ENCODE measurements at regions not wholly inside any gene's neighbourhood (a gene's known extent, or its start where the extent isn't known, plus 50 kb on each side); places are given as distances from the start of the nearest gene placed in this dataset.

DNA sequence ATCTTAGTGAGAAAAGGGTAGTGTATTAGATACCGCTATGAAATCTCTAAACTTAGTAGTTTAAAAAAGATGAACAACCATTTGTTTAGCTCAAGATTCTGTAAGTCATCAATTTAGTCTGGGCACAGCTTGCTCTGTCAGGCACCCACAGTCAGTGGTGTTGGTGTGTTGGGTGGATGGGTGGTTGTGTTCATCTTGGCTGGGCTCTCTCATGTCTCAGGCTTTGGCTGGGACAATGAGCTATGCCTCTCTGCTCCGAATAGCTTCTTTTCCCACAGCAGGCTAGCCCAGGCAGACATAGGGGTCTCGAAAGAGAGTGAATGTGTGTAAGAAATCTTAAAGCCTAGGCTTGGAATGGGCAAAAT, 127.0 kb upstream of the GATB start:
- no peaks in the 10 kb centered on the region for H3K4me1 ChIP-seq (ENCODE audit: control insufficient read depth in 1 of 2, insufficient read depth in 2 of 2, low read length in 2 of 2)
- no peak for ATAC-seq
- H3K4me2 ChIP-seq (ENCODE audit: low read length): no peak overlapping the region
- 0 out of 2 replicates have a peak, but pooled peaks cover 3% of the 10 kb centered on the region for H3K27me3 ChIP-seq (ENCODE audit: insufficient read depth, low read length)
- intact Hi-C loops (cut with micrococcal nuclease): no loop called here
- TF ChIP-seq ZBTB33 (IDR thresholded peaks at IDR 0.05; ENCODE audit: extremely low read depth, insufficient replicate concordance, low read length): no peak
- TF ChIP-seq EZH2phosphoT487 (IDR thresholded peaks at IDR 0.05; ENCODE audit: borderline replicate concordance): no peak
- no peak for TF ChIP-seq REST (IDR thresholded peaks at IDR 0.05; ENCODE audit: low read depth)
- TF ChIP-seq SRF (IDR thresholded peaks at IDR 0.05; ENCODE audit: low read depth): no peak
- no peak for TF ChIP-seq ELF1 (IDR thresholded peaks at IDR 0.05; ENCODE audit: borderline replicate concordance, low read depth)
- no peak for TF ChIP-seq FOSL1 (IDR thresholded peaks at IDR 0.05; ENCODE audit: low read depth)
- TF ChIP-seq TCF7L2 (IDR thresholded peaks at IDR 0.05; ENCODE audit: borderline replicate concordance, extremely low read depth, insufficient read depth, insufficient read length): no peak
- TF ChIP-seq, protein P1, sequence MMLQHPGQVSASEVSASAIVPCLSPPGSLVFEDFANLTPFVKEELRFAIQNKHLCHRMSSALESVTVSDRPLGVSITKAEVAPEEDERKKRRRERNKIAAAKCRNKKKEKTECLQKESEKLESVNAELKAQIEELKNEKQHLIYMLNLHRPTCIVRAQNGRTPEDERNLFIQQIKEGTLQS (IDR thresholded peaks at IDR 0.05): no peak
- no peak for TF ChIP-seq POLR2A (IDR thresholded peaks at IDR 0.05; ENCODE audit: borderline replicate concordance, extremely low read depth, insufficient read depth, insufficient read length)
- TF ChIP-seq JUND (IDR thresholded peaks at IDR 0.05): no peak
- no peak for TF ChIP-seq SP1 (IDR thresholded peaks at IDR 0.05; ENCODE audit: low read depth)
- H4K20me1 ChIP-seq (ENCODE audit: insufficient read depth): no peaks in the 10 kb centered on the region
- H3K79me2 ChIP-seq (ENCODE audit: insufficient read depth, low read length): no peaks in the 10 kb centered on the region
- ChIA-PET CTCF (no interaction called here), RAD21 (ENCODE audit: low non-redundant PET in 1 of 2, low total read pairs in 2 of 2, uncharacterized antibody in 2 of 2, unreplicated experiment in 2 of 2) (no interaction called here), POLR2A (no interaction called here)
- H3K9me2 ChIP-seq (ENCODE audit: insufficient read depth): no peaks in the 10 kb centered on the region
- H3K9me3 ChIP-seq (ENCODE audit: control insufficient read depth in 1 of 2, insufficient read depth in 1 of 2, low read depth in 1 of 2, low read length in 2 of 2): no peaks in the 10 kb centered on the region
- H3K36me3 ChIP-seq (ENCODE audit: control insufficient read depth in 1 of 2, insufficient read depth in 2 of 2, low read length in 2 of 2): no peaks in the 10 kb centered on the region
- H3K27ac ChIP-seq (ENCODE audit: low read depth, low read length): no peak overlapping the region
- no peak overlapping the region for H3K4me3 ChIP-seq (replicated peaks in 1 of 2; ENCODE audit: low read depth in 1 of 2, low read length in 2 of 2)
- BruUV-seq (replicated peaks): no TSS peak
- no peak for DNase-seq (ENCODE audit: low read depth, low spot score)
- H2AFZ ChIP-seq (ENCODE audit: low read depth, low read length, poor library complexity, severe bottlenecking): no peak overlapping the region
- H3K9ac ChIP-seq (ENCODE audit: low read length): no peak overlapping the region
